ENCODE measurements at regions not wholly inside any gene's neighbourhood (a gene's known extent, or its start where the extent isn't known, plus 50 kb on each side); places are given as distances from the start of the nearest gene placed in this dataset.

DNA sequence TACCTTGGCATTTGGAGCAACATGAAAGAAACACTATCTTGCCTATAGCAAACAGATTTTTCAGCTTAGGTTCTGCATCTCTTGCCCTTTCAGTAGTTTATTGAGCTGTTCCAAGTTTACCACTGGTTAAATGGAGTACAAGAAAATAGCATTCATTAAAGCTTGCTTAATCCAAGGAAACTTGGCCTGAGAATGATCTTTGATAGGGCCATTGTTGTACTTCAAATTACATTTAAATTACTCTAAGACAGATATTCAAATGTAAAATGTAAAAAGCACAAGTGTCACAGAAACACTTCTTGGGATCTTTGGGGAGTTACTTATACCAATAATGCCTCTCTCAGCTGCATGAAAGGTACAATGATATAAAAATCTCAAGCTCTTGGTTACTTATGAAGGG lies 609.0 kb upstream of the HTR2C start:
- Histone ChIP-seq H3K9me3 (ENCODE audit: control insufficient read depth, insufficient read depth, low read depth, low read length) (no peaks in the 10 kb centered on the region), H3K4me3 (ENCODE audit: low read depth, low read length) (no peak overlapping the region), H3K27ac (ENCODE audit: extremely low read depth, low read depth, low read length) (no peak overlapping the region), H3K36me3 (ENCODE audit: control insufficient read depth in 2 of 2, insufficient read depth in 1 of 2, low read length in 2 of 2) (no peaks in the 10 kb centered on the region), H3K4me1 (ENCODE audit: control insufficient read depth, insufficient read depth, low read length) (no peaks in the 10 kb centered on the region)
- ChIA-PET CTCF (interaction anchor here (0.7 kb wide), 1 partner anchor 1940 kb away, joined by 3 read pairs; no protein-coding TSS in a partner anchor), POLR2A (no interaction called here)
- TF ChIP-seq ZFP37 (tag by site-specific recombination; IDR thresholded peaks at IDR 0.05) (no peak), ZNF248 (tag by site-specific recombination; IDR thresholded peaks at IDR 0.05) (no peak), OVOL3 (tag by site-specific recombination; IDR thresholded peaks at IDR 0.05) (no peak), ZNF571 (tag by site-specific recombination; IDR thresholded peaks at IDR 0.05) (no peak)

DNA sequence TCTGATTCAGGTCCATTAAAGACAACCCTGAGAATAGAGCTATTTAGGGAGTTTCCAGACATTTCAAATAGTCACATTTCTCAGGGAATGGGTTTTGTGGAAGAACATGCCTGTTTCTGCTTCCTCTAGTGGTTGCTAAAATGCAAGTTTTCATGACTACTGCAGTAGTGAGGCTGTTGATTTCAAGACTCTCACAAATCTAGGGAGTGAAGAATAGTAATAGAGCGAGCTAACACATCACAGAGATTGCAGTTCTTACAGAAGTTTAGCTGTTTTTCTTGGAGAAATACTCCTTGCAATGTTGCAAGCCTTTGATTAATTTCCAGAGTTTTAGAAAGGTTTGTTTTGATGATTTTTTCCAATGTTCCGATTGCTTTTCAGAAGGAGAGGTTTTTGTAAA lies 610.2 kb upstream of the HTR2C start:
- ChIA-PET POLR2A (no interaction called here), CTCF (no interaction called here)
- Histone ChIP-seq H3K9me3 (ENCODE audit: control insufficient read depth, insufficient read depth, low read depth, low read length) (no peaks in the 10 kb centered on the region), H3K4me1 (ENCODE audit: control insufficient read depth, insufficient read depth, low read length) (no peaks in the 10 kb centered on the region), H3K36me3 (ENCODE audit: control insufficient read depth in 2 of 2, insufficient read depth in 1 of 2, low read length in 2 of 2) (no peaks in the 10 kb centered on the region), H3K27ac (ENCODE audit: extremely low read depth, low read depth, low read length) (no peak overlapping the region), H3K4me3 (ENCODE audit: low read depth, low read length) (no peak overlapping the region)
- TF ChIP-seq KLF10 (tag by site-specific recombination; IDR thresholded peaks at IDR 0.05) (no peak), ZNF792 (tag by site-specific recombination; IDR thresholded peaks at IDR 0.05) (no peak), HOXD13 (CRISPR knock-in tag; IDR thresholded peaks at IDR 0.05; ENCODE audit: borderline replicate concordance) (no peak), ZNF585B (tag by site-specific recombination; IDR thresholded peaks at IDR 0.05) (no peak), ZXDB (tag by site-specific recombination; IDR thresholded peaks at IDR 0.05) (no peak), ZNF394 (tag by site-specific recombination; IDR thresholded peaks at IDR 0.05; ENCODE audit: borderline replicate concordance) (no peak), ZNF560 (tag by site-specific recombination; IDR thresholded peaks at IDR 0.05; ENCODE audit: borderline replicate concordance) (no peak), GLIS1 (tag by site-specific recombination; IDR thresholded peaks at IDR 0.05) (no peak), ZNF239 (tag by site-specific recombination; IDR thresholded peaks at IDR 0.05) (no peak), ZNF169 (tag by site-specific recombination; IDR thresholded peaks at IDR 0.05) (no peak), ZBTB7A (tag by site-specific recombination; IDR thresholded peaks at IDR 0.05; ENCODE audit: low read depth) (no peak), ZNF16 (tag by site-specific recombination; IDR thresholded peaks at IDR 0.05; ENCODE audit: low read depth) (no peak), SP2 (tag by site-specific recombination; IDR thresholded peaks at IDR 0.05) (no peak)
- TF ChIP-seq, protein P1, sequence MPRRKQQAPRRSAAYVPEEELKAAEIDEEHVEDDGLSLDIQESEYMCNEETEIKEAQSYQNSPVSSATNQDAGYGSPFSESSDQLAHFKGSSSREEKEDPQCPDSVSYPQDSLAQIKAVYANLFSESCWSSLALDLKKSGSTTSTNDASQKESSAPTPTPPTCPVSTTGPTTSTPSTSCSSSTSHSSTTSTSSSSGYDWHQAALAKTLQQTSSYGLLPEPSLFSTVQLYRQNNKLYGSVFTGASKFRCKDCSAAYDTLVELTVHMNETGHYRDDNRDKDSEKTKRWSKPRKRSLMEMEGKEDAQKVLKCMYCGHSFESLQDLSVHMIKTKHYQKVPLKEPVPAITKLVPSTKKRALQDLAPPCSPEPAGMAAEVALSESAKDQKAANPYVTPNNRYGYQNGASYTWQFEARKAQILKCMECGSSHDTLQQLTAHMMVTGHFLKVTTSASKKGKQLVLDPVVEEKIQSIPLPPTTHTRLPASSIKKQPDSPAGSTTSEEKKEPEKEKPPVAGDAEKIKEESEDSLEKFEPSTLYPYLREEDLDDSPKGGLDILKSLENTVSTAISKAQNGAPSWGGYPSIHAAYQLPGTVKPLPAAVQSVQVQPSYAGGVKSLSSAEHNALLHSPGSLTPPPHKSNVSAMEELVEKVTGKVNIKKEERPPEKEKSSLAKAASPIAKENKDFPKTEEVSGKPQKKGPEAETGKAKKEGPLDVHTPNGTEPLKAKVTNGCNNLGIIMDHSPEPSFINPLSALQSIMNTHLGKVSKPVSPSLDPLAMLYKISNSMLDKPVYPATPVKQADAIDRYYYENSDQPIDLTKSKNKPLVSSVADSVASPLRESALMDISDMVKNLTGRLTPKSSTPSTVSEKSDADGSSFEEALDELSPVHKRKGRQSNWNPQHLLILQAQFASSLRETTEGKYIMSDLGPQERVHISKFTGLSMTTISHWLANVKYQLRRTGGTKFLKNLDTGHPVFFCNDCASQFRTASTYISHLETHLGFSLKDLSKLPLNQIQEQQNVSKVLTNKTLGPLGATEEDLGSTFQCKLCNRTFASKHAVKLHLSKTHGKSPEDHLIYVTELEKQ (tag by site-specific recombination; IDR thresholded peaks at IDR 0.05; ENCODE audit: borderline replicate concordance), result no peak
- TF ChIP-seq, protein P2, sequence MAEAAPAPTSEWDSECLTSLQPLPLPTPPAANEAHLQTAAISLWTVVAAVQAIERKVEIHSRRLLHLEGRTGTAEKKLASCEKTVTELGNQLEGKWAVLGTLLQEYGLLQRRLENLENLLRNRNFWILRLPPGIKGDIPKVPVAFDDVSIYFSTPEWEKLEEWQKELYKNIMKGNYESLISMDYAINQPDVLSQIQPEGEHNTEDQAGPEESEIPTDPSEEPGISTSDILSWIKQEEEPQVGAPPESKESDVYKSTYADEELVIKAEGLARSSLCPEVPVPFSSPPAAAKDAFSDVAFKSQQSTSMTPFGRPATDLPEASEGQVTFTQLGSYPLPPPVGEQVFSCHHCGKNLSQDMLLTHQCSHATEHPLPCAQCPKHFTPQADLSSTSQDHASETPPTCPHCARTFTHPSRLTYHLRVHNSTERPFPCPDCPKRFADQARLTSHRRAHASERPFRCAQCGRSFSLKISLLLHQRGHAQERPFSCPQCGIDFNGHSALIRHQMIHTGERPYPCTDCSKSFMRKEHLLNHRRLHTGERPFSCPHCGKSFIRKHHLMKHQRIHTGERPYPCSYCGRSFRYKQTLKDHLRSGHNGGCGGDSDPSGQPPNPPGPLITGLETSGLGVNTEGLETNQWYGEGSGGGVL (tag by site-specific recombination; IDR thresholded peaks at IDR 0.05), result no peak

DNA sequence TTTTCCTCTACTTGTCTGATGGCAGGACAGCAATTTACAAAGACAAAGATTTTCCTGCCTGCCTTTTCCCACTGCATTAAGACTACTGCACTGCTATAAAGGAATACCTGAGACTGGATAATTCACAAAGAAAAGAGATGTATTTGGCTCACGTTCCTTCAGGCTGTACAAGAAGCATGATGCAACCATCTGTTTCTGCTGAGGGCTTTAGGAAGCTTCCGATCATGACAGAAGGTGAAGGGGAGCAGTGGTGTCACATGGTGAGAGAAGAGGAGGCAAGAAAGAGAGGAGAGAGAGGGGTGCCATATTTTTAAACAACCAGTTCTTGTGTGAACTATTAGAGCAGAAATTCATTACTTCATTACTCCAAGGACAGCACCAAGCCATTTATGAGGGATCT lies 617.1 kb upstream of the HTR2C start:
- H3K9me3 ChIP-seq (ENCODE audit: control insufficient read depth, insufficient read depth, low read depth, low read length), result no peaks in the 10 kb centered on the region
- POLR2A ChIA-PET, result no interaction called here
- no peak for TF ChIP-seq GLI2 (tag by site-specific recombination; IDR thresholded peaks at IDR 0.05; ENCODE audit: borderline replicate concordance, low read depth)
- TF ChIP-seq ZNF335 (tag by site-specific recombination; conservative IDR thresholded peaks at IDR 0.05), result no peak
- no peak for TF ChIP-seq ZNF785 (tag by site-specific recombination; IDR thresholded peaks at IDR 0.05)
- TF ChIP-seq, protein P3, sequence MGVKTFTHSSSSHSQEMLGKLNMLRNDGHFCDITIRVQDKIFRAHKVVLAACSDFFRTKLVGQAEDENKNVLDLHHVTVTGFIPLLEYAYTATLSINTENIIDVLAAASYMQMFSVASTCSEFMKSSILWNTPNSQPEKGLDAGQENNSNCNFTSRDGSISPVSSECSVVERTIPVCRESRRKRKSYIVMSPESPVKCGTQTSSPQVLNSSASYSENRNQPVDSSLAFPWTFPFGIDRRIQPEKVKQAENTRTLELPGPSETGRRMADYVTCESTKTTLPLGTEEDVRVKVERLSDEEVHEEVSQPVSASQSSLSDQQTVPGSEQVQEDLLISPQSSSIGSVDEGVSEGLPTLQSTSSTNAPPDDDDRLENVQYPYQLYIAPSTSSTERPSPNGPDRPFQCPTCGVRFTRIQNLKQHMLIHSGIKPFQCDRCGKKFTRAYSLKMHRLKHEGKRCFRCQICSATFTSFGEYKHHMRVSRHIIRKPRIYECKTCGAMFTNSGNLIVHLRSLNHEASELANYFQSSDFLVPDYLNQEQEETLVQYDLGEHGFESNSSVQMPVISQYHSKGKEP (tag by site-specific recombination; IDR thresholded peaks at IDR 0.05), result no peak
- no peak for TF ChIP-seq ZNF510 (tag by site-specific recombination; IDR thresholded peaks at IDR 0.05; ENCODE audit: insufficient replicate concordance)
- no peak for TF ChIP-seq KLF1 (tag by site-specific recombination; IDR thresholded peaks at IDR 0.05)
- TF ChIP-seq TCF7L2 (IDR thresholded peaks at IDR 0.05; ENCODE audit: borderline replicate concordance, low read depth, low read length), result no peak
- TF ChIP-seq SALL2 (tag by site-specific recombination; IDR thresholded peaks at IDR 0.05; ENCODE audit: borderline replicate concordance), result no peak
- TF ChIP-seq ZNF585B (tag by site-specific recombination; IDR thresholded peaks at IDR 0.05), result no peak
- no peak for TF ChIP-seq ZNF214 (tag by site-specific recombination; IDR thresholded peaks at IDR 0.05; ENCODE audit: borderline replicate concordance)
- no peak for TF ChIP-seq OVOL3 (tag by site-specific recombination; IDR thresholded peaks at IDR 0.05)

More for the DNA sequence above, 617.1 kb upstream of the HTR2C start:
- Histone ChIP-seq H3K27ac (ENCODE audit: extremely low read depth, low read depth, low read length) (no peak overlapping the region), H3K4me1 (ENCODE audit: control insufficient read depth, insufficient read depth, low read length) (no peaks in the 10 kb centered on the region), H3K36me3 (ENCODE audit: control insufficient read depth in 2 of 2, insufficient read depth in 1 of 2, low read length in 2 of 2) (no peaks in the 10 kb centered on the region), H3K4me3 (ENCODE audit: low read depth, low read length) (no peak overlapping the region)
- CTCF ChIA-PET, result no interaction called here

All from HEK293 (cell line).